MM.1S (cell line): ENCODE measurements at regions not wholly inside any gene's neighbourhood (a gene's known extent, or its start where the extent isn't known, plus 50 kb on each side); places are given as distances from the start of the nearest gene placed in this dataset.
"Not testable (repeated sequence)": the region's sequence is repeated elsewhere in the genome, so short reads cannot be mapped to it uniquely, and the experiment has no call there.

Experiments used
- DNase-seq: peaks from one replicate; pipeline ENCODE4 v3.0.0-alpha.2; 2015
- H2AFZ ChIP-seq: fragments of 300-600 bp; sonication (generic); 2 replicates; pipeline ENCODE4 v1.6.0; 2016; ENCODE audit warnings: antibody characterized with exemption, low read length
- H3F3A ChIP-seq: fragments of 300-600 bp; sonication (generic); 2 replicates; pipeline ENCODE4 v1.6.1; 2016; ENCODE audit warnings: mild to moderate bottlenecking, antibody characterized with exemption, low read length, moderate library complexity, mixed read lengths; ENCODE audit not compliant: insufficient read depth
- H3K27ac ChIP-seq: fragments of 300-600 bp; sonication (generic); 2 replicates; pipeline ENCODE4 v1.5.1; 2016; ENCODE audit warnings: mild to moderate bottlenecking, low read length
- H3K27me3 ChIP-seq: fragments of 300-600 bp; sonication (generic); replicated peaks from 2 replicates; pipeline ENCODE4 v1.6.0; 2016; ENCODE audit warnings: low read length; ENCODE audit not compliant: insufficient read depth
- H3K36me3 ChIP-seq: fragments of 300-600 bp; sonication (generic); replicated peaks from 2 replicates; pipeline ENCODE4 v1.6.1; 2016; ENCODE audit warnings: mild to moderate bottlenecking, low read length, mixed read lengths; ENCODE audit not compliant: insufficient read depth
- H3K4me1 ChIP-seq: fragments of 300-600 bp; sonication (generic); 2 replicates; pipeline ENCODE4 v1.6.1; 2016; ENCODE audit warnings: low read length, mixed read lengths
- H3K4me2 ChIP-seq: fragments of 300-600 bp; sonication (generic); 2 replicates; pipeline ENCODE4 v1.6.0; 2016; ENCODE audit warnings: low read depth, low read length
- H3K4me3 ChIP-seq: fragments of 300-600 bp; sonication (generic); 2 replicates; pipeline ENCODE4 v1.5.1; 2016; ENCODE audit warnings: low read length, mixed read lengths
- H3K79me2 ChIP-seq: fragments of 300-600 bp; sonication (generic); 2 replicates; pipeline ENCODE4 v1.6.1; 2016; ENCODE audit warnings: mixed run types, low read length, mixed read lengths
- H3K9ac ChIP-seq: fragments of 300-600 bp; sonication (generic); 2 replicates; pipeline ENCODE4 v1.6.1; 2016; ENCODE audit warnings: low read length, mixed read lengths
- H3K9me2 ChIP-seq: fragments of 300-600 bp; sonication (generic); replicated peaks from 2 replicates; pipeline ENCODE4 v1.6.1; 2016; ENCODE audit warnings: mild to moderate bottlenecking, low read length, mixed read lengths; ENCODE audit not compliant: insufficient read depth
- H3K9me3 ChIP-seq: fragments of 300-600 bp; sonication (generic); replicated peaks from 2 replicates; pipeline ENCODE4 v1.6.1; 2016; ENCODE audit warnings: mild to moderate bottlenecking, low read length, mixed read lengths; ENCODE audit not compliant: insufficient read depth
- H4K20me1 ChIP-seq: fragments of 300-600 bp; sonication (generic); 2 replicates; pipeline ENCODE4 v1.6.1; 2016; ENCODE audit warnings: mild to moderate bottlenecking, low read length, moderate library complexity, mixed read lengths; ENCODE audit not compliant: insufficient read depth
- EZH2 ChIP-seq: fragments of 300-600 bp; sonication (generic); optimal IDR thresholded peaks from 2 replicates; pipeline ENCODE3; 2017; ENCODE audit warnings: low read depth, mild to moderate bottlenecking, antibody characterized with exemption, low read length, mixed read lengths
- EZH2phosphoT487 ChIP-seq: fragments of 300-600 bp; sonication (generic); IDR thresholded peaks from 2 replicates; pipeline ENCODE4 v1.6.1; 2018; ENCODE audit warnings: antibody characterized with exemption, low read length
- TF ChIP-seq, protein P1 (sequence below): fragments of 300-600 bp; sonication (generic); IDR thresholded peaks from 2 replicates; pipeline ENCODE4 v1.5.1; 2016; ENCODE audit warnings: antibody characterized with exemption, low read length, mixed read lengths

DNA sequence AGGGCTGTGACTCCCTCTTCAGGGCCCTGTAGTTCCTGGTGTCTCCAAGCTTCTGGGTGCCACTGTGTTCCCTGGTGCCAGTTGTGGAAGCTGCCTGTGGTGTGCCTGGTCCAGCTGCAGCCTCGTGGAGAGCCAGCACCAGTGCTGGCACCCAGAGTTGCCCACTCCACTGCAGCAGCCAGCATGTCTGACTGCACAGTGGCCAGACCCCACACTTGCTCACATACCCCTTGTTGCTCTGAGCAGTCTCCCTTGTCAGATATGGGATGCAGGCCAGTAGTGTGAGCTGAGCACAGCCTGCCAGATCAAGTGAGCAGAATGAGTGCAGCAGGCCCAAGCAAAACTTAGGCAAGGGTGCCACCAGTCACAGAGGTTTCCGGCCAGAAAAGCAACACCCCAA, 108.6 kb downstream of the ZMAT1 start:
- DNase-seq = no peak

DNA sequence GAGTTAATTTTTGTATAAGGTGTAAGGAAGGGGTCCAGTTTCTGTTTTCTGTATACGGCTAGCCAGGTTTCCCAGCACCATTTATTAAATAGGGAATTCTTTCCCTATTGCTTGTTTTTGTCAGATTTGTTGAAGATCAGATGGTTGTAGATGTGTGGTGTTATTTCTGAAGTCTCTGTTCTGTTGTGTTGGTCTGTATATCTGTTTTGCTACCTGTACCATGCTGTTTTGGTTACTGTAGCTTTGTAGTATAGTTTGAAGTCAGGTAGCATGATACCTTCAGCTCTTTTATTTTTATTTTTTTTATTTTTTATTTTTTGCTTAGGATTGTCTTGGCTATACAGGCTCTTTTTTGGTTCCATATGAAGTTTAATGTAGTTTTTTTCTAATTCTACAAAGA, 114.1 kb downstream of the ZMAT1 start:
- not testable (repeated sequence) for H3K27ac ChIP-seq, H3K4me3 ChIP-seq, H4K20me1 ChIP-seq, H3K4me2 ChIP-seq, H3K9me2 ChIP-seq, H3K4me1 ChIP-seq, H3K79me2 ChIP-seq, H2AFZ ChIP-seq, DNase-seq, H3K9me3 ChIP-seq, H3K27me3 ChIP-seq, H3K9ac ChIP-seq, H3K36me3 ChIP-seq, H3F3A ChIP-seq

More for the DNA sequence above, 108.6 kb downstream of the ZMAT1 start:
- no peak overlapping the region for H3K27ac ChIP-seq
- H2AFZ ChIP-seq = no peak overlapping the region
- H4K20me1 ChIP-seq = no peaks in the 10 kb centered on the region
- no peaks in the 10 kb centered on the region for H3K4me1 ChIP-seq
- no peaks in the 10 kb centered on the region for H3K27me3 ChIP-seq
- H3K4me3 ChIP-seq = no peak overlapping the region
- no peaks in the 10 kb centered on the region for H3K9me2 ChIP-seq
- TF ChIP-seq, protein P1, sequence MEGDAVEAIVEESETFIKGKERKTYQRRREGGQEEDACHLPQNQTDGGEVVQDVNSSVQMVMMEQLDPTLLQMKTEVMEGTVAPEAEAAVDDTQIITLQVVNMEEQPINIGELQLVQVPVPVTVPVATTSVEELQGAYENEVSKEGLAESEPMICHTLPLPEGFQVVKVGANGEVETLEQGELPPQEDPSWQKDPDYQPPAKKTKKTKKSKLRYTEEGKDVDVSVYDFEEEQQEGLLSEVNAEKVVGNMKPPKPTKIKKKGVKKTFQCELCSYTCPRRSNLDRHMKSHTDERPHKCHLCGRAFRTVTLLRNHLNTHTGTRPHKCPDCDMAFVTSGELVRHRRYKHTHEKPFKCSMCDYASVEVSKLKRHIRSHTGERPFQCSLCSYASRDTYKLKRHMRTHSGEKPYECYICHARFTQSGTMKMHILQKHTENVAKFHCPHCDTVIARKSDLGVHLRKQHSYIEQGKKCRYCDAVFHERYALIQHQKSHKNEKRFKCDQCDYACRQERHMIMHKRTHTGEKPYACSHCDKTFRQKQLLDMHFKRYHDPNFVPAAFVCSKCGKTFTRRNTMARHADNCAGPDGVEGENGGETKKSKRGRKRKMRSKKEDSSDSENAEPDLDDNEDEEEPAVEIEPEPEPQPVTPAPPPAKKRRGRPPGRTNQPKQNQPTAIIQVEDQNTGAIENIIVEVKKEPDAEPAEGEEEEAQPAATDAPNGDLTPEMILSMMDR = no peak
- TF ChIP-seq EZH2phosphoT487 = no peak
- no peak for TF ChIP-seq EZH2
- H3K9ac ChIP-seq = no peak overlapping the region
- no peaks in the 10 kb centered on the region for H3K36me3 ChIP-seq
- no peaks in the 10 kb centered on the region for H3F3A ChIP-seq
- no peaks in the 10 kb centered on the region for H3K79me2 ChIP-seq
- no peaks in the 10 kb centered on the region for H3K9me3 ChIP-seq
- H3K4me2 ChIP-seq = no peak overlapping the region

DNA sequence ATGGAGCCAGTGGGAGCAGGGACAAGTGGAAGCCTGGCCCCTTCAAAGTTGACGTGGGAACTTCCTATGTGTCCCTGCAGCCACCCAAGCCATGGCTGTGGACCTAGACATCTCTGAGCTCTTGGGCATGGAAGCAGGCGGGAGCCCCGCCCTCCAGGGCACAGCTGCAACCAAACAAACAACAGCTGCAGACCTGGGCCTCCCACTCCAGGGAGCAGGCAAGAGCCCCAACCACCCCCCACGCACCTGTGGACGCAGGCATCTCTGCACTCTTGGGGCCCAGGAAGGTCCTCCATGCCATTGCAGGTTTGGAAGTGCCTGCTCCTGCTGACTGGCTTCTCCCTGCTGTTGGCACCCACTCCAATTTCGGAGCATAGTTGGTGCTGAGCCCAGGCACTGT, 118.6 kb downstream of the ZMAT1 start:
- Histone ChIP-seq H3K4me3 (no peak overlapping the region), H2AFZ (no peak overlapping the region), H4K20me1 (no peaks in the 10 kb centered on the region), H3K4me2 (no peak overlapping the region), H3K9me3 (no peaks in the 10 kb centered on the region), H3K4me1 (no peaks in the 10 kb centered on the region), H3K9me2 (no peaks in the 10 kb centered on the region), H3K27ac (no peak overlapping the region), H3K27me3 (no peaks in the 10 kb centered on the region), H3K79me2 (no peaks in the 10 kb centered on the region), H3K36me3 (no peaks in the 10 kb centered on the region), H3F3A (no peaks in the 10 kb centered on the region), H3K9ac (no peak overlapping the region)
- no peak for TF ChIP-seq EZH2
- no peak for TF ChIP-seq EZH2phosphoT487
- TF ChIP-seq, protein P1 = no peak
- DNase-seq = no peak

DNA sequence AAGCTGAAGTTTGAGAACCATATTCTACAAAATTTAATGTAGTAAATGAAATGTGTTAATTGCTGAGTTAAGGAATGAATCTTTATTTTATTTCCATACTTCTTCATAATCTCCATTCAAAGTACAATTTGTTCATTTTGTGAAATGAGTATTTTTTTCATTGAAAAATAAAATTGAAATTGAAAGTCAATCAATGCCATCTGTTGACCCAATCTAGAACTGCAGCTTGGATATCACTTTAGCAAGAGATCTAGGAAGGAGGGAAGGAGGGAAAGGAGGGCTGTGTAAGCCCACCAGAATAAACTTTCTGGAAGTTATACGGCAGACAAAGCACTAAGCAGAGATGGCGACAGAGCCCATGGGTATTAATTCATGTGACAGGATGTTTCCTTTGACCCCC, 128.4 kb downstream of the ZMAT1 start:
- Histone ChIP-seq H3K9me3 (no peaks in the 10 kb centered on the region), H3K9me2 (no peaks in the 10 kb centered on the region), H3K79me2 (no peaks in the 10 kb centered on the region), H3F3A (no peaks in the 10 kb centered on the region), H3K27me3 (no peaks in the 10 kb centered on the region), H3K4me1 (no peaks in the 10 kb centered on the region), H3K36me3 (no peaks in the 10 kb centered on the region), H3K9ac (no peak overlapping the region), H4K20me1 (no peaks in the 10 kb centered on the region), H2AFZ (no peak overlapping the region), H3K4me2 (no peak overlapping the region), H3K27ac (no peak overlapping the region), H3K4me3 (no peak overlapping the region)
- TF ChIP-seq EZH2phosphoT487 = no peak
- TF ChIP-seq, protein P1 = peak; percentile 51
- TF ChIP-seq EZH2 = no peak
- peak; percentile 12 for DNase-seq
